Astrocyte (in vitro differentiated cells and primary cell): ENCODE measurements at regions not wholly inside any gene's neighbourhood (a gene's known extent, or its start where the extent isn't known, plus 50 kb on each side); places are given as distances from the start of the nearest gene placed in this dataset.

Source experiments
- DNase-seq: peaks from one replicate; pipeline ENCODE4 v3.0.0-alpha.2; 2010; ENCODE audit warnings: low read depth
- FAIRE-seq: peaks from 2 replicates; lab custom pipeline; 2011; peaks lifted over from hg19 to GRCh38; lab: Jason Lieb, UNC
- H2AFZ ChIP-seq: 2 replicates; pipeline ENCODE4 v1.6.0; 2012; ENCODE audit warnings: low read depth, low read length, inconsistent platforms
- H3K27ac ChIP-seq: 2 replicates; pipeline ENCODE4 v1.5.1; 2011; ENCODE audit warnings: low read depth, low read length, inconsistent platforms
- H3K27me3 ChIP-seq: 2 replicates; pipeline ENCODE4 v1.6.0; 2011; ENCODE audit warnings: low read length, inconsistent platforms; ENCODE audit not compliant: insufficient read depth
- H3K36me3 ChIP-seq: 2 replicates; pipeline ENCODE4 v1.5.1; 2011; ENCODE audit warnings: low read length, inconsistent platforms; ENCODE audit not compliant: insufficient read depth
- H3K4me1 ChIP-seq: 2 replicates; pipeline ENCODE4 v1.5.1; 2011; ENCODE audit warnings: low read length, inconsistent platforms; ENCODE audit not compliant: insufficient read depth
- H3K4me2 ChIP-seq: 2 replicates; pipeline ENCODE4 v1.6.0; 2012; ENCODE audit warnings: low read length, inconsistent platforms
- H3K4me3 ChIP-seq: 2 replicates; pipeline ENCODE4 v1.5.1; 2011; ENCODE audit warnings: low read depth, mild to moderate bottlenecking, low read length, inconsistent platforms; ENCODE audit not compliant: insufficient read depth
- H3K79me2 ChIP-seq: 2 replicates; pipeline ENCODE4 v1.6.0; 2012; ENCODE audit warnings: mild to moderate bottlenecking, low read length, inconsistent platforms; ENCODE audit not compliant: insufficient read depth
- H3K9ac ChIP-seq: 2 replicates; pipeline ENCODE4 v1.6.0; 2012; ENCODE audit warnings: mild to moderate bottlenecking, low read length, inconsistent platforms
- H3K9me3 ChIP-seq: 2 replicates; pipeline ENCODE4 v1.5.1; 2012; ENCODE audit warnings: low read depth, mild to moderate bottlenecking, low read length, inconsistent platforms; ENCODE audit not compliant: insufficient read depth
- H4K20me1 ChIP-seq: 2 replicates; pipeline ENCODE4 v1.6.0; 2012; ENCODE audit warnings: low read length, inconsistent platforms; ENCODE audit not compliant: insufficient read depth
- H3K27ac Mint-ChIP-seq: one replicate; pipeline ENCODE4 v1.8.0; 2021; ENCODE audit warnings: mild to moderate bottlenecking, mixed read lengths; ENCODE audit not compliant: unreplicated experiment
- H3K27me3 Mint-ChIP-seq: one replicate; pipeline ENCODE4 v1.8.0; 2021; ENCODE audit warnings: low read depth, mixed read lengths; ENCODE audit not compliant: unreplicated experiment
- H3K36me3 Mint-ChIP-seq: one replicate; pipeline ENCODE4 v1.8.0; 2021; ENCODE audit warnings: low read depth, mixed read lengths; ENCODE audit not compliant: unreplicated experiment
- H3K4me1 Mint-ChIP-seq: one replicate; pipeline ENCODE4 v1.8.0; 2021; ENCODE audit warnings: low read depth, mixed read lengths; ENCODE audit not compliant: unreplicated experiment
- H3K4me3 Mint-ChIP-seq: one replicate; pipeline ENCODE4 v1.8.0; 2021; ENCODE audit warnings: mild to moderate bottlenecking, moderate library complexity, mixed read lengths; ENCODE audit not compliant: unreplicated experiment
- H3K9me3 Mint-ChIP-seq: one replicate; pipeline ENCODE4 v1.8.0; 2021; ENCODE audit warnings: mild to moderate bottlenecking, mixed read lengths; ENCODE audit not compliant: unreplicated experiment
- CTCF ChIP-seq: IDR thresholded peaks from 2 replicates; pipeline ENCODE4 v1.5.1; 2011; ENCODE audit warnings: low read depth, mild to moderate bottlenecking, inconsistent platforms, low read length, moderate library complexity; ENCODE audit not compliant: insufficient read depth
- EZH2 ChIP-seq: IDR thresholded peaks from 2 replicates; pipeline ENCODE4 v1.6.1; 2012; ENCODE audit warnings: mild to moderate bottlenecking, low read length, inconsistent platforms; ENCODE audit not compliant: insufficient read depth

- Mint-ChIP-seq H3K4me1 (peaks cover 6% of the 10 kb centered on the region), H3K4me3 (no peak overlapping the region), H3K27ac (no peak overlapping the region), H3K27me3 (peaks cover 18% of the 10 kb centered on the region), H3K36me3 (no peaks in the 10 kb centered on the region), H3K9me3 (no peaks in the 10 kb centered on the region)
- DNase-seq (no peak), FAIRE-seq (no peak)
- H3K4me3 ChIP-seq: no peak overlapping the region
- H3K9me3 ChIP-seq: no peaks in the 10 kb centered on the region
- H3K27me3 ChIP-seq: no peaks in the 10 kb centered on the region
- H3K4me2 ChIP-seq: no peak overlapping the region
- peaks cover 7% of the 10 kb centered on the region for H3K4me1 ChIP-seq
- H3K36me3 ChIP-seq: no peaks in the 10 kb centered on the region
- H3K27ac ChIP-seq: no peak overlapping the region
- H2AFZ ChIP-seq: no peak overlapping the region
- no peaks in the 10 kb centered on the region for H4K20me1 ChIP-seq
- TF ChIP-seq CTCF (no peak), EZH2 (no peak)
- H3K79me2 ChIP-seq: no peaks in the 10 kb centered on the region
- H3K9ac ChIP-seq: no peak overlapping the region
These were observed 77.4 kb upstream of the PRNP start for GRCh38 chr20:4608861-4609260.

- H3K9me3 Mint-ChIP-seq: no peaks in the 10 kb centered on the region
- H3K9ac ChIP-seq: peak overlapping the region; percentile 29
- no peaks in the 10 kb centered on the region for H3K79me2 ChIP-seq
- peaks cover 2% of the 10 kb centered on the region for H3K4me1 Mint-ChIP-seq
- DNase-seq: peak; percentile 31
- H3K4me1 ChIP-seq: no peaks in the 10 kb centered on the region
- no peak overlapping the region for H3K4me3 ChIP-seq
- no peak overlapping the region for H3K4me2 ChIP-seq
- peak; percentile 93 for FAIRE-seq
- TF ChIP-seq EZH2 (no peak), CTCF (peak; percentile 99)
- no peaks in the 10 kb centered on the region for H3K9me3 ChIP-seq
- H3K27me3 ChIP-seq: no peaks in the 10 kb centered on the region
- no peaks in the 10 kb centered on the region for H3K36me3 Mint-ChIP-seq
- no peak overlapping the region for H3K4me3 Mint-ChIP-seq
- no peaks in the 10 kb centered on the region for H3K36me3 ChIP-seq
- no peak overlapping the region for H2AFZ ChIP-seq
- peaks cover 27% of the 10 kb centered on the region for H3K27me3 Mint-ChIP-seq
- no peaks in the 10 kb centered on the region for H4K20me1 ChIP-seq
- no peak overlapping the region for H3K27ac Mint-ChIP-seq
- no peak overlapping the region for H3K27ac ChIP-seq
These were observed 79.0 kb upstream of the PRNP start for GRCh38 chr20:4607287-4607713.

- no peaks in the 10 kb centered on the region for H3K27me3 ChIP-seq
- Mint-ChIP-seq H3K27me3 (peaks cover 26% of the 10 kb centered on the region), H3K4me3 (no peak overlapping the region), H3K4me1 (peaks cover 2% of the 10 kb centered on the region), H3K27ac (no peak overlapping the region), H3K36me3 (no peaks in the 10 kb centered on the region), H3K9me3 (no peaks in the 10 kb centered on the region)
- H2AFZ ChIP-seq: no peak overlapping the region
- no peaks in the 10 kb centered on the region for H3K36me3 ChIP-seq
- H3K4me3 ChIP-seq: no peak overlapping the region
- TF ChIP-seq CTCF (no peak), EZH2 (no peak)
- no peak overlapping the region for H3K4me2 ChIP-seq
- no peak for FAIRE-seq
- no peak overlapping the region for H3K27ac ChIP-seq
- H3K79me2 ChIP-seq: no peaks in the 10 kb centered on the region
- no peaks in the 10 kb centered on the region for H3K9me3 ChIP-seq
- H3K9ac ChIP-seq: no peak overlapping the region
- DNase-seq: no peak
- H3K4me1 ChIP-seq: peaks cover 6% of the 10 kb centered on the region
- H4K20me1 ChIP-seq: no peaks in the 10 kb centered on the region
These were observed 80.2 kb upstream of the PRNP start for GRCh38 chr20:4606051-4606450.
